Liver (tissue), 7 donors: ENCODE measurements at regions not wholly inside any gene's neighbourhood (a gene's known extent, or its start where the extent isn't known, plus 50 kb on each side); places are given as distances from the start of the nearest gene placed in this dataset.

ENCODE experiments used
- DNase-seq: peaks from one replicate; pipeline ENCODE4 v3.0.0-alpha.2; 2017; ENCODE audit warnings: low spot score
- H3K27ac ChIP-seq, 2 donors: one replicate each; pipeline ENCODE4 v1.7.0; 2013; ENCODE audit warnings: inconsistent platforms in 2 of 2, low read length in 2 of 2, control low read depth in 1 of 2, low read depth in 1 of 2, mild to moderate bottlenecking in 1 of 2
- H3K27me3 ChIP-seq, 4 donors: one replicate each; pipeline versions ENCODE4 v1.6.1 to v1.7.0; 2013; ENCODE audit warnings: low read length in 3 of 4, inconsistent platforms in 1 of 4, mild to moderate bottlenecking in 1 of 4, moderate library complexity in 1 of 4; ENCODE audit not compliant: control insufficient read depth in 4 of 4, insufficient read depth in 4 of 4
- H3K36me3 ChIP-seq, 4 donors: one replicate each; pipeline versions ENCODE4 v1.6.1 to v1.7.0; 2013; ENCODE audit warnings: low read length in 3 of 4, mild to moderate bottlenecking in 3 of 4, low read depth in 1 of 4, moderate library complexity in 1 of 4; ENCODE audit not compliant: control insufficient read depth in 4 of 4, insufficient read depth in 3 of 4
- H3K4me1 ChIP-seq, 4 donors: one replicate each; pipeline versions ENCODE4 v1.6.1 to v1.7.0; 2013; ENCODE audit warnings: low read length in 3 of 4, mild to moderate bottlenecking in 3 of 4, moderate library complexity in 1 of 4; ENCODE audit not compliant: control insufficient read depth in 4 of 4, insufficient read depth in 4 of 4
- H3K4me3 ChIP-seq, 3 donors: one replicate each; pipeline versions ENCODE4 v1.6.1 to v1.7.0; 2013; ENCODE audit warnings: low read length in 3 of 3, control low read depth in 1 of 3, low read depth in 1 of 3, mild to moderate bottlenecking in 1 of 3
- H3K9ac ChIP-seq, 2 donors: one replicate each; pipeline ENCODE4 v1.7.0; 2013; ENCODE audit warnings: low read length in 2 of 2, mild to moderate bottlenecking in 2 of 2, moderate library complexity in 2 of 2, control low read depth in 1 of 2, low read depth in 1 of 2
- H3K9me3 ChIP-seq, 4 donors: one replicate each; pipeline versions ENCODE4 v1.6.1 to v1.7.0; 2013; ENCODE audit warnings: low read length in 3 of 4; ENCODE audit not compliant: control insufficient read depth in 4 of 4
- EGR1 ChIP-seq, 2 donors: IDR thresholded peaks; 2 replicates each; pipeline ENCODE4 v1.6.1; 2016 to 2018; ENCODE audit warnings: antibody characterized with exemption in 2 of 2, low read depth in 2 of 2
- FOXA1 ChIP-seq: IDR thresholded peaks from 2 replicates; pipeline ENCODE4 v1.6.1; 2016; ENCODE audit warnings: antibody characterized with exemption
- FOXA2 ChIP-seq: IDR thresholded peaks from 2 replicates; pipeline ENCODE4 v1.6.1; 2016; ENCODE audit warnings: antibody characterized with exemption
- GABPA ChIP-seq, 2 donors: IDR thresholded peaks in 1 of 2; conservative IDR thresholded peaks in 1 of 2; 2 replicates each; pipeline ENCODE4 v1.6.1; 2016; ENCODE audit warnings: antibody characterized with exemption in 2 of 2, mild to moderate bottlenecking in 1 of 2, moderate library complexity in 1 of 2
- HNF4A ChIP-seq, 2 donors: conservative IDR thresholded peaks; 2 replicates each; pipeline ENCODE4 v1.6.1; 2016; ENCODE audit warnings: antibody characterized with exemption in 2 of 2, mild to moderate bottlenecking in 2 of 2
- HNF4G ChIP-seq: IDR thresholded peaks from 2 replicates; pipeline ENCODE4 v1.6.1; 2016; ENCODE audit warnings: antibody characterized with exemption
- NR2F2 ChIP-seq: IDR thresholded peaks from 2 replicates; pipeline ENCODE4 v1.6.1; 2016; ENCODE audit warnings: antibody characterized with exemption
- RAD21 ChIP-seq, 2 donors: IDR thresholded peaks; 2 replicates each; pipeline ENCODE4 v1.6.1; 2016; ENCODE audit warnings: antibody characterized with exemption in 2 of 2, mild to moderate bottlenecking in 2 of 2
- RXRA ChIP-seq, 2 donors: IDR thresholded peaks; 2 replicates each; pipeline ENCODE4 v1.6.1; 2017 to 2018; ENCODE audit warnings: antibody characterized with exemption in 2 of 2, mild to moderate bottlenecking in 1 of 2
- TAF1 ChIP-seq: conservative IDR thresholded peaks from 2 replicates; pipeline ENCODE4 v1.6.1; 2016; ENCODE audit warnings: antibody characterized with exemption, mild to moderate bottlenecking
- WGBS: extraction: QIAGEN DNeasy Blood & Tissue Kit; methylation state at CpG from one replicate; pipeline ENCODE4 v1.1.7; 2013; 5-methylcytosine and 5-hydroxymethylcytosine counted together
- TF ChIP-seq, protein P1 (sequence below): IDR thresholded peaks from 2 replicates; pipeline ENCODE4 v1.6.1; 2016; ENCODE audit warnings: antibody characterized with exemption
- TF ChIP-seq, protein P2 (sequence below): IDR thresholded peaks from 2 replicates; pipeline ENCODE4 v1.6.1; 2016; ENCODE audit warnings: antibody characterized with exemption
- TF ChIP-seq, protein P3 (sequence below): IDR thresholded peaks from 2 replicates; pipeline ENCODE4 v1.6.1; 2016; ENCODE audit warnings: antibody characterized with exemption, mild to moderate bottlenecking
- TF ChIP-seq, protein P4 (sequence below): IDR thresholded peaks from 2 replicates; pipeline ENCODE4 v1.6.1; 2016; ENCODE audit warnings: antibody characterized with exemption
- donor health status: healthy.
- donor health status: healthy.
- donor health status: healthy.
- donor health status: healthy.

DNA sequence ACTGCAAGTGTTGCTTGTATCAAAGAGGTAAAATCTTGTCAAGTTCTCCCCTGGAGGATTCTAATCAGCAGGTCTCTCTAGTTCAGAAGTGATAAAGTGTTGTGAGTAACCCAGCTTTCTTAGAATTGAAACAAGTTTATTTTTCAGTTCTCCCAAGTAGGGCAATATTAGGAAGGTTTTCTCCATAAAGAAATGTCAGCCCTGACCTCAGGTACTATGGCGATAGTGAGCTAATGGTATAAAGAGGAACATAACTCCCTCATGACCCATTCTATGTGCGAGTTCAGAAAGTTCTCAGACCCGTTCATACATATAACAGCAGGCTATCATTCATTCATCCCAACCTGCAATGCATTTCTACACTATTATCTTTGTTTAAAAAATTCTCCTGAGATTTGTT is 421.1 kb upstream of the SETBP1 start:
- TF ChIP-seq RXRA (IDR thresholded peaks at IDR 0.05): no peak
- Histone ChIP-seq H3K36me3 (no peaks in the 10 kb centered on the region), H3K27me3 (peaks cover 0 to 3% (median 0%) of the 10 kb centered on the region in 4 donors), H3K27ac (no peak overlapping the region), H3K9ac (no peak overlapping the region), H3K4me3 (no peak overlapping the region), H3K9me3 (peaks cover 0 to 15% (median 7%) of the 10 kb centered on the region in 4 donors), H3K4me1 (no peaks in the 10 kb centered on the region)
- WGBS: 73% methylated on average over 3 of the region's 3 CpGs
- no peak for DNase-seq

DNA sequence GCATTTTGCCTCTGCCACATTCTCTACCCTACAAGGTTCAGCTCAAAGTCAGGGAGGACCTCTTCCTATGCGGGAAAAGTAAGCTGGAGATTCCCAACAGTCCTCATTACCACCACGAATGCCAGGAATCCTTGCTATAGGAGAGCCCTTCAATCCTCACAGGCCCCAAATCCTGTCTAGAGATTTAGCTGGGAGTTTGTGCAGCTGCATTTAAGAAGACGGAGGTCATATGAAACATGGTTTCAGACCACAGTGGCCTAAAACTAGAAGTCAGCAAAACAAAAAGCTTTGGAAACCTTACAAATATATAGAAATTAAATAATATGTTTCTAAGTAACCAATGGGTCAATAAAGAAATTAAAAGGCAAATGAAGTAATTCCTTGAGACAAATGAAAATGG is 415.3 kb upstream of the SETBP1 start:
- Histone ChIP-seq H3K9me3 (peaks cover 0 to 15% (median 5%) of the 10 kb centered on the region in 4 donors), H3K4me3 (no peak overlapping the region), H3K27me3 (no peaks in the 10 kb centered on the region), H3K27ac (no peak overlapping the region), H3K36me3 (no peaks in the 10 kb centered on the region), H3K9ac (no peak overlapping the region), H3K4me1 (no peaks in the 10 kb centered on the region)
- 68% methylated on average over 3 of the region's 3 CpGs for WGBS
- no peak for TF ChIP-seq GABPA (IDR thresholded peaks at IDR 0.05 in 1 of 2, conservative IDR thresholded peaks at IDR 0.05 in 1 of 2)
- TF ChIP-seq, protein P1, sequence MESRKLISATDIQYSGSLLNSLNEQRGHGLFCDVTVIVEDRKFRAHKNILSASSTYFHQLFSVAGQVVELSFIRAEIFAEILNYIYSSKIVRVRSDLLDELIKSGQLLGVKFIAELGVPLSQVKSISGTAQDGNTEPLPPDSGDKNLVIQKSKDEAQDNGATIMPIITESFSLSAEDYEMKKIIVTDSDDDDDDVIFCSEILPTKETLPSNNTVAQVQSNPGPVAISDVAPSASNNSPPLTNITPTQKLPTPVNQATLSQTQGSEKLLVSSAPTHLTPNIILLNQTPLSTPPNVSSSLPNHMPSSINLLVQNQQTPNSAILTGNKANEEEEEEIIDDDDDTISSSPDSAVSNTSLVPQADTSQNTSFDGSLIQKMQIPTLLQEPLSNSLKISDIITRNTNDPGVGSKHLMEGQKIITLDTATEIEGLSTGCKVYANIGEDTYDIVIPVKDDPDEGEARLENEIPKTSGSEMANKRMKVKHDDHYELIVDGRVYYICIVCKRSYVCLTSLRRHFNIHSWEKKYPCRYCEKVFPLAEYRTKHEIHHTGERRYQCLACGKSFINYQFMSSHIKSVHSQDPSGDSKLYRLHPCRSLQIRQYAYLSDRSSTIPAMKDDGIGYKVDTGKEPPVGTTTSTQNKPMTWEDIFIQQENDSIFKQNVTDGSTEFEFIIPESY: no peak
- TF ChIP-seq HNF4A (conservative IDR thresholded peaks at IDR 0.05): no peak
- TF ChIP-seq EGR1 (IDR thresholded peaks at IDR 0.05; ENCODE audit: low read depth in 2 of 2): no peak
- TF ChIP-seq, protein P2, sequence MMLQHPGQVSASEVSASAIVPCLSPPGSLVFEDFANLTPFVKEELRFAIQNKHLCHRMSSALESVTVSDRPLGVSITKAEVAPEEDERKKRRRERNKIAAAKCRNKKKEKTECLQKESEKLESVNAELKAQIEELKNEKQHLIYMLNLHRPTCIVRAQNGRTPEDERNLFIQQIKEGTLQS: no peak
- TF ChIP-seq FOXA1: no peak
- no peak for DNase-seq

DNA sequence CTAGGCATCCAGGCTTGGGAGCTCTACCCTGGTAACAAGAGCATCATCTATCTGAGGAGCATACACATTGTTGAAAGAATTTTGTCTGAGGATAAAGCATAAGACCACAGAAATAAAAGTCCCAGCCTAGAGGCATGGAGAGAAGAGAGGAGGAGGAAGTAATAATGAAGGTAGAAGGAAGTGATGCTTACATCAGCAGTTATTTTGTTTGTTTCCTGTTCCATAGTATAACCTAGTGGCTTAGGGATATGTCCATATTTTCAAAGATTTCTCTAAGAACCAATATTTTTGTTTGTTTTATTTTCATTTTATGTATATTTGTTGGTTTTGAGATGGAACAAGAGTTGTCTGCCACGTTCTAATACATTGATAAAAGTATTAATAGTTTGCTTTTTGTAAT is 407.4 kb upstream of the SETBP1 start:
- H3K4me1 ChIP-seq: no peaks in the 10 kb centered on the region
- 49% methylated on average over 1 of the region's 1 CpG for WGBS
- no peaks in the 10 kb centered on the region for H3K36me3 ChIP-seq
- H3K27ac ChIP-seq: no peak overlapping the region
- no peaks in the 10 kb centered on the region for H3K9me3 ChIP-seq
- no peak for DNase-seq
- no peak for TF ChIP-seq FOXA2
- TF ChIP-seq TAF1: no peak
- no peak for TF ChIP-seq RXRA (IDR thresholded peaks at IDR 0.05)
- TF ChIP-seq, protein P2: no peak
- TF ChIP-seq NR2F2: no peak
- no peak for TF ChIP-seq RAD21 (IDR thresholded peaks at IDR 0.05)
- H3K27me3 ChIP-seq: no peaks in the 10 kb centered on the region
- no peak overlapping the region for H3K9ac ChIP-seq
- H3K4me3 ChIP-seq: no peak overlapping the region

DNA sequence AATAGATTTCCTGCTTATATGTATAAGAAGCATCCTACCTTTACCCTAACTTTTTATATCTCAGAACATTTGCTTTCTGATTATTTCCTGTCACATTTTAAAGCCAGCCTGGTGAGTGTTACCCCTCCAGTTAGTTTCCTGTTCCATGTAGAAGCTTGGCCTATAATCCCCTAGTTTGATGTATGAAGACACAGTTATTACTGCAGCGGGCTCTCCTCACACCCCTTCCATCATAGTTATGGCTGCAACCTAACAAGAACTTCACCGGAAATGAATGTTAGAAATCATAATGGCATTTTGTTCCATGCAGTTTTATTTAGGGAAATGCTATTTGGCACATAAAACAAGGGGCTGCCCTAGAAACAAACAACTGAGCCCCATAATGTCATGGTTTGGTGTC is 400.2 kb upstream of the SETBP1 start:
- TF ChIP-seq, protein P2: no peak
- TF ChIP-seq, protein P3, sequence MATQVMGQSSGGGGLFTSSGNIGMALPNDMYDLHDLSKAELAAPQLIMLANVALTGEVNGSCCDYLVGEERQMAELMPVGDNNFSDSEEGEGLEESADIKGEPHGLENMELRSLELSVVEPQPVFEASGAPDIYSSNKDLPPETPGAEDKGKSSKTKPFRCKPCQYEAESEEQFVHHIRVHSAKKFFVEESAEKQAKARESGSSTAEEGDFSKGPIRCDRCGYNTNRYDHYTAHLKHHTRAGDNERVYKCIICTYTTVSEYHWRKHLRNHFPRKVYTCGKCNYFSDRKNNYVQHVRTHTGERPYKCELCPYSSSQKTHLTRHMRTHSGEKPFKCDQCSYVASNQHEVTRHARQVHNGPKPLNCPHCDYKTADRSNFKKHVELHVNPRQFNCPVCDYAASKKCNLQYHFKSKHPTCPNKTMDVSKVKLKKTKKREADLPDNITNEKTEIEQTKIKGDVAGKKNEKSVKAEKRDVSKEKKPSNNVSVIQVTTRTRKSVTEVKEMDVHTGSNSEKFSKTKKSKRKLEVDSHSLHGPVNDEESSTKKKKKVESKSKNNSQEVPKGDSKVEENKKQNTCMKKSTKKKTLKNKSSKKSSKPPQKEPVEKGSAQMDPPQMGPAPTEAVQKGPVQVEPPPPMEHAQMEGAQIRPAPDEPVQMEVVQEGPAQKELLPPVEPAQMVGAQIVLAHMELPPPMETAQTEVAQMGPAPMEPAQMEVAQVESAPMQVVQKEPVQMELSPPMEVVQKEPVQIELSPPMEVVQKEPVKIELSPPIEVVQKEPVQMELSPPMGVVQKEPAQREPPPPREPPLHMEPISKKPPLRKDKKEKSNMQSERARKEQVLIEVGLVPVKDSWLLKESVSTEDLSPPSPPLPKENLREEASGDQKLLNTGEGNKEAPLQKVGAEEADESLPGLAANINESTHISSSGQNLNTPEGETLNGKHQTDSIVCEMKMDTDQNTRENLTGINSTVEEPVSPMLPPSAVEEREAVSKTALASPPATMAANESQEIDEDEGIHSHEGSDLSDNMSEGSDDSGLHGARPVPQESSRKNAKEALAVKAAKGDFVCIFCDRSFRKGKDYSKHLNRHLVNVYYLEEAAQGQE: no peak
- TF ChIP-seq EGR1 (IDR thresholded peaks at IDR 0.05; ENCODE audit: low read depth in 2 of 2): no peak
- TF ChIP-seq, protein P4, sequence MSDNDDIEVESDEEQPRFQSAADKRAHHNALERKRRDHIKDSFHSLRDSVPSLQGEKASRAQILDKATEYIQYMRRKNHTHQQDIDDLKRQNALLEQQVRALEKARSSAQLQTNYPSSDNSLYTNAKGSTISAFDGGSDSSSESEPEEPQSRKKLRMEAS: no peak
- TF ChIP-seq, protein P1: no peak
- no peak for TF ChIP-seq NR2F2
- TF ChIP-seq HNF4G: no peak
- Histone ChIP-seq H3K9me3 (no peaks in the 10 kb centered on the region), H3K9ac (no peak overlapping the region), H3K4me1 (no peaks in the 10 kb centered on the region), H3K4me3 (no peak overlapping the region), H3K27me3 (no peaks in the 10 kb centered on the region), H3K27ac (no peak overlapping the region), H3K36me3 (no peaks in the 10 kb centered on the region)
- WGBS: 83% methylated on average over 2 of the region's 2 CpGs
- no peak for DNase-seq
